ENCODE measurements at regions not wholly inside any gene's neighbourhood (a gene's known extent, or its start where the extent isn't known, plus 50 kb on each side); places are given as distances from the start of the nearest gene placed in this dataset.
"Not testable (repeated sequence)": the region's sequence is repeated elsewhere in the genome, so short reads cannot be mapped to it uniquely, and the experiment has no call there.

DNA sequence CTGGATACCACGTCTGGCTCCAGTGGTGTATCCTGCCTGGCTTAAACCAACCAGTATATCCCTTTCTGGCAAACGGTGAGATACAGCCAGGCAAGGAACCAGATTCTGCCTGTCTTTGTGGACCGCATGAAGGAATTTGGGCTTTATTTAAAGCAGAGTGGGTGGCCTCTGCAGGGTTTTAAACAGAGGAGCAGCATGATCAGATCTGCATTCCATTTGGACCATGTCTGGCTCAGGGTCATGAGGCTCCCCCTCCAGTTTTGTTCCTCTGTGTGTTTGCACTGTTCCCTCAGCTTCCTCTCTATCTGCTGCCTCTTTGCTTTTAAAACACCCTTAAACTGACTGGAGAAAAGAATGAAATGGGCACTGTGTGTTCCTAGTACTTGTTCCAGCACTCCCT, 195.0 kb downstream of the GIPC2 start:
- Histone ChIP-seq H3K4me3 (ENCODE audit: low read length) (no peak overlapping the region), H3K27ac (ENCODE audit: low read length) (no peak overlapping the region), H3K36me3 (ENCODE audit: control insufficient read depth, insufficient read depth, low read length) (no peaks in the 10 kb centered on the region), H3K9me3 (ENCODE audit: control insufficient read depth, insufficient read depth, low read length) (no peaks in the 10 kb centered on the region), H3K27me3 (ENCODE audit: control insufficient read depth, insufficient read depth, low read length) (peaks cover 33% of the 10 kb centered on the region), H3K4me1 (ENCODE audit: control insufficient read depth, insufficient read depth, low read length) (peaks cover 1% of the 10 kb centered on the region; the same call in 1 of the 2 replicates)
- no peak for DNase-seq (ENCODE audit: low read depth, low spot score)
- WGBS (ENCODE audit: insufficient coverage, insufficient read length), result no CpG with 5 or more reads among the region's 3 CpGs

DNA sequence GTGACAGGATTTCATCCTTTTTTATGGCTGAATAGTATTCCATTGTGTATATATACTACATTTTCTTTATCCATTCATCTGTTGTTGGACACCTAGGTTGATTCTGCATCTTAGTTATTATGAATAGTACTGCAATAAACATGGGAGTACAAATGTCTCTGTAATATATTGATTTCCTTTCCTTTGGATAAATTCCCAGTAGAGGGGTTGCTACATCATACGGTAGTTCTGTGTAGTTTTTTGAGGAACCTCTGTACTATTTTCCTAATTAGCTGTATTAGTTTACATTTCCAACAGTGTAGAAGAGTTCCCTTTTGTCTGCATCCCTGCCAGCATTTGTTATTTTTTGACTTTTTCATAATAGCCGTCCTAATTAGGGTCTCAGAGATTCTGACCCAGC, 201.3 kb downstream of the GIPC2 start:
- no peak overlapping the region for H3K27ac ChIP-seq (ENCODE audit: low read length)
- no peaks in the 10 kb centered on the region for H3K9me3 ChIP-seq (ENCODE audit: control insufficient read depth, insufficient read depth, low read length)
- H3K4me1 ChIP-seq (ENCODE audit: control insufficient read depth, insufficient read depth, low read length), result no peaks in the 10 kb centered on the region; the same call in 1 of the 2 replicates
- H3K27me3 ChIP-seq (ENCODE audit: control insufficient read depth, insufficient read depth, low read length), result peaks cover 5% of the 10 kb centered on the region; the same call in 1 of the 2 replicates
- H3K36me3 ChIP-seq (ENCODE audit: control insufficient read depth, insufficient read depth, low read length), result no peaks in the 10 kb centered on the region
- DNase-seq (ENCODE audit: low read depth, low spot score), result no peak
- no CpG with 5 or more reads among the region's 2 CpGs for WGBS (ENCODE audit: insufficient coverage, insufficient read length)
- H3K4me3 ChIP-seq (ENCODE audit: low read length), result no peak overlapping the region

- Histone ChIP-seq H3K27me3 (ENCODE audit: control insufficient read depth, insufficient read depth, low read length) (no peaks in the 10 kb centered on the region; the same call in 1 of the 2 replicates), H3K4me3 (ENCODE audit: low read length) (no peak overlapping the region), H3K4me1 (ENCODE audit: control insufficient read depth, insufficient read depth, low read length) (no peaks in the 10 kb centered on the region; the same call in 1 of the 2 replicates), H3K9me3 (ENCODE audit: control insufficient read depth, insufficient read depth, low read length) (no peaks in the 10 kb centered on the region), H3K36me3 (ENCODE audit: control insufficient read depth, insufficient read depth, low read length) (no peaks in the 10 kb centered on the region), H3K27ac (ENCODE audit: low read length) (no peak overlapping the region)
- WGBS (ENCODE audit: insufficient coverage, insufficient read length), result no CpG with 5 or more reads among the region's 4 CpGs
- no peak for DNase-seq (ENCODE audit: low read depth, low spot score)
Observed at GRCh38 chr1:78250201-78250600, 204.4 kb downstream of the GIPC2 start.

DNA sequence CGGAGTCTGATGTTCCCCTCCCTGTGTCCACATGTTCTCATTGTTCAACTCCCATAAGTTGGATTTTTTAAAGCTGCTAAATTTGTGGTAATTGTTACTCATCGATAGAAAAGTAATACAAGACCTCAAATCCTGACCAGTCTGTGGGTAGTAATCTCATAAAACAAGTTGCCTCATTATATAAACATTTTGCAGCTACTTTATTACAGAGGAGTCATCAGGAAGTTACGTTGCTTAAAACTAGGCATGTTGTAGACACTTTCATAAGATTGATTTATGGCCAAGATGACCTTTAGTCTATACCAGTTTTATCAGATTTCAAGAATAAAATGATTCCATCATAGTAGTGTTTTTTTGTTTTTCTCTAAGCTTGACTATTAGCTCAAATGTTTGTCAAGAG, 208.8 kb downstream of the GIPC2 start:
- no peak overlapping the region for H3K27ac ChIP-seq (ENCODE audit: low read length)
- no CpG with 5 or more reads among the region's 3 CpGs for WGBS (ENCODE audit: insufficient coverage, insufficient read length)
- no peaks in the 10 kb centered on the region; the same call in 1 of the 2 replicates for H3K4me1 ChIP-seq (ENCODE audit: control insufficient read depth, insufficient read depth, low read length)
- H3K27me3 ChIP-seq (ENCODE audit: control insufficient read depth, insufficient read depth, low read length), result no peaks in the 10 kb centered on the region; the same call in 1 of the 2 replicates
- H3K36me3 ChIP-seq (ENCODE audit: control insufficient read depth, insufficient read depth, low read length), result no peaks in the 10 kb centered on the region
- no peaks in the 10 kb centered on the region for H3K9me3 ChIP-seq (ENCODE audit: control insufficient read depth, insufficient read depth, low read length)
- DNase-seq (ENCODE audit: low read depth, low spot score), result no peak
- no peak overlapping the region for H3K4me3 ChIP-seq (ENCODE audit: low read length)

- no peak for DNase-seq (ENCODE audit: low read depth, low spot score)
- Histone ChIP-seq H3K36me3 (ENCODE audit: control insufficient read depth, insufficient read depth, low read length) (no peaks in the 10 kb centered on the region), H3K27ac (ENCODE audit: low read length) (no peak overlapping the region), H3K4me1 (ENCODE audit: control insufficient read depth, insufficient read depth, low read length) (no peaks in the 10 kb centered on the region), H3K9me3 (ENCODE audit: control insufficient read depth, insufficient read depth, low read length) (no peaks in the 10 kb centered on the region), H3K27me3 (ENCODE audit: control insufficient read depth, insufficient read depth, low read length) (no peaks in the 10 kb centered on the region; the same call in 1 of the 2 replicates), H3K4me3 (ENCODE audit: low read length) (no peak overlapping the region)
- no CpG with 5 or more reads among the region's 2 CpGs for WGBS (ENCODE audit: insufficient coverage, insufficient read length)
Observed at GRCh38 chr1:78255383-78255782, 209.6 kb downstream of the GIPC2 start.

DNA sequence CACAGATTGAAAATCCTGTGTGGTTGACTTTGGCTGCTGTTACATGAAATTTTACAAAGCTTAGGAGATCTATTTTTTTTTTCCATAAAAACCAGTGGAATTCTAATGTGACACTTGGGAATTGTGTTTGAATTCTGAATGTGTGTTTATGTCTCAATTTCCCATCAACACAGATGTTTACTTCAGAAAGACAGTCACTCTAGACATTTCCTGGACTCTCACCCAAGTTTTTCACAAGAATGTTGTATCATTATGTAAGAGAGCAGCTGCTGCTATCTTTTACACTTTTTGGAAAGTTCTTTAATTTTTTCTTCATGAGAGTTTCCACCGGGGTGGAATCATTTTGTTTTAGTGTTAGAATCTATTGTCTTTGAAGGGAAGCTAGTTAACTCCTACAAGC, 210.1 kb downstream of the GIPC2 start:
- H3K9me3 ChIP-seq (ENCODE audit: control insufficient read depth, insufficient read depth, low read length), result no peaks in the 10 kb centered on the region
- no peaks in the 10 kb centered on the region; the same call in 1 of the 2 replicates for H3K27me3 ChIP-seq (ENCODE audit: control insufficient read depth, insufficient read depth, low read length)
- H3K27ac ChIP-seq (ENCODE audit: low read length), result no peak overlapping the region
- no peak for DNase-seq (ENCODE audit: low read depth, low spot score)
- H3K4me3 ChIP-seq (ENCODE audit: low read length), result no peak overlapping the region
- H3K36me3 ChIP-seq (ENCODE audit: control insufficient read depth, insufficient read depth, low read length), result no peaks in the 10 kb centered on the region
- H3K4me1 ChIP-seq (ENCODE audit: control insufficient read depth, insufficient read depth, low read length), result no peaks in the 10 kb centered on the region
- no CpG with 5 or more reads among the region's 1 CpG for WGBS (ENCODE audit: insufficient coverage, insufficient read length)

DNA sequence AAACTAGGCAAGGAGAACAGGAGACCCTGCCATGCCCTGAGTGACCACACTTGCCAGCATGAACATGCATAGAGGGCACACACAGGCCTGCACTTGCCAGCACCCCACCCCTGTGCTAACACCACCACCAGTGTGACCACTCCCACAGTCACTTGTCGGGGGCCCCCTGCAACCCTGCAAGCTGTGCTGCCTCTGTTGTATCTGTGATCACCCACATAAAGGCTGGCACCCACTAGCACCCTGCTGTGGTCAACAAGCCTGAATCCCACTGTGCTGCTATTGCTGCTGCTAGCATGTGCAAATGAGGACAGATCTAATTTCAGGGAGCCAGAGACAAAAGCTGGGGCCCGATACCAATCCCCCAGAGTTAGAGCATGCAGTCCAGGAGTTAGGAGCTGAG, 217.7 kb downstream of the GIPC2 start:
- no peak overlapping the region for H3K4me3 ChIP-seq (ENCODE audit: low read length)
- no peak for DNase-seq (ENCODE audit: low read depth, low spot score)
- H3K36me3 ChIP-seq (ENCODE audit: control insufficient read depth, insufficient read depth, low read length), result no peaks in the 10 kb centered on the region
- H3K27ac ChIP-seq (ENCODE audit: low read length), result no peak overlapping the region
- 0 out of 2 replicates have a peak, but pooled peaks cover 2% of the 10 kb centered on the region for H3K4me1 ChIP-seq (ENCODE audit: control insufficient read depth, insufficient read depth, low read length)
- no peaks in the 10 kb centered on the region for H3K9me3 ChIP-seq (ENCODE audit: control insufficient read depth, insufficient read depth, low read length)
- no CpG with 5 or more reads among the region's 2 CpGs for WGBS (ENCODE audit: insufficient coverage, insufficient read length)
- peaks cover 1% of the 10 kb centered on the region; the same call in 1 of the 2 replicates for H3K27me3 ChIP-seq (ENCODE audit: control insufficient read depth, insufficient read depth, low read length)

DNA sequence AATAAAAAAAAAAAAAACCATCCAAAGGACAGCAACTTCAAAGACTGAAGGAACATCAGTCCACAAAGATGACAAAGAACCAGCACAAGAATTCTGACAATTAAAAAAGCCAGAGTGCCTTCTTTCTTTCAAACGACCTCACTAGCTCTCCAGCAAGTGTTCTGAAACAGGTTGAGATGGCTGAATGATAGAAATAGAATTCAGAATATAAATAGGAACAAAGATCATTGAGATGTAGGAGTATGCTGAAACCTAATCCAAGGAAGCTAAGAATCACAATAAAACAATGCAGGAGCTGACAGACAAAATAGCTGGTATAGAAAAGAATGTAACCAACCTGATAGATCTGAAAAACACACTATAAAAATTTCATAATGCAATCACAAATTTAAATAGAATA, 218.2 kb downstream of the GIPC2 start:
- H3K36me3 ChIP-seq (ENCODE audit: control insufficient read depth, insufficient read depth, low read length), result no peaks in the 10 kb centered on the region
- DNase-seq (ENCODE audit: low read depth, low spot score), result no peak
- WGBS (ENCODE audit: insufficient coverage, insufficient read length), result no CpG with 5 or more reads among the region's 1 CpG

GRCh38 chr1:78267513-78268218, 221.9 kb downstream of the GIPC2 start:
- no peak for DNase-seq (ENCODE audit: low read depth, low spot score)
- Histone ChIP-seq H3K4me1 (ENCODE audit: control insufficient read depth, insufficient read depth, low read length) (0 out of 2 replicates have a peak, but pooled peaks cover 2% of the 10 kb centered on the region), H3K27ac (ENCODE audit: low read length) (no peak overlapping the region), H3K4me3 (ENCODE audit: low read length) (no peak overlapping the region), H3K36me3 (ENCODE audit: control insufficient read depth, insufficient read depth, low read length) (no peaks in the 10 kb centered on the region), H3K9me3 (ENCODE audit: control insufficient read depth, insufficient read depth, low read length) (no peaks in the 10 kb centered on the region), H3K27me3 (ENCODE audit: control insufficient read depth, insufficient read depth, low read length) (peaks cover 5% of the 10 kb centered on the region; the same call in 1 of the 2 replicates)
- WGBS (ENCODE audit: insufficient coverage, insufficient read length), result no CpG with 5 or more reads among the region's 3 CpGs

More for the DNA sequence above, 218.2 kb downstream of the GIPC2 start:
- Histone ChIP-seq H3K4me3 (ENCODE audit: low read length) (no peak overlapping the region), H3K27ac (ENCODE audit: low read length) (no peak overlapping the region), H3K4me1 (ENCODE audit: control insufficient read depth, insufficient read depth, low read length) (0 out of 2 replicates have a peak, but pooled peaks cover 2% of the 10 kb centered on the region), H3K9me3 (ENCODE audit: control insufficient read depth, insufficient read depth, low read length) (no peaks in the 10 kb centered on the region), H3K27me3 (ENCODE audit: control insufficient read depth, insufficient read depth, low read length) (peaks cover 4% of the 10 kb centered on the region; the same call in 1 of the 2 replicates)

DNA sequence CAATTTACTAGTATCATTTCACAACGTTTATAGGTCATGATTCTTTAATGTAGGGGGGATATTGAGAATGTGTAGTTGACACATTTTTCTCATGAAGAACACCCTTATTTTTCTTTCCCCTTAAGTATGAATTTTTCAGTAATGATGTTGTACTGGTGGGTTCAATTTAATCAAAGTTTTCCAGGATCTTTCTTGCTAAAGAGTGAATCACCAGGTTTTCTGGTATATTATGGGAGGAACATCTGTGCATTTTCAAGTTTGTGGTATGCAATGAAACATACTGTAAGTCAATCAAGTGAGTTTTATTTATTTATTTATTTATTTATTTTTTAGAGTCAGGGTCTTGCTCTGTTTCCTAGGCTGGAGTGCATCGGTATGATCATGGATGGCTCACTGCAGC, 221.2 kb upstream of the PTGFR start:
- Histone ChIP-seq H3K4me3 (ENCODE audit: low read length) (no peak overlapping the region), H3K27ac (ENCODE audit: low read length) (no peak overlapping the region), H3K27me3 (ENCODE audit: control insufficient read depth, insufficient read depth, low read length) (peaks cover 5% of the 10 kb centered on the region; the same call in 1 of the 2 replicates), H3K9me3 (ENCODE audit: control insufficient read depth, insufficient read depth, low read length) (no peaks in the 10 kb centered on the region), H3K36me3 (ENCODE audit: control insufficient read depth, insufficient read depth, low read length) (no peaks in the 10 kb centered on the region), H3K4me1 (ENCODE audit: control insufficient read depth, insufficient read depth, low read length) (no peaks in the 10 kb centered on the region)
- WGBS (ENCODE audit: insufficient coverage, insufficient read length), result no CpG with 5 or more reads among the region's 2 CpGs
- DNase-seq (ENCODE audit: low read depth, low spot score), result no peak

DNA sequence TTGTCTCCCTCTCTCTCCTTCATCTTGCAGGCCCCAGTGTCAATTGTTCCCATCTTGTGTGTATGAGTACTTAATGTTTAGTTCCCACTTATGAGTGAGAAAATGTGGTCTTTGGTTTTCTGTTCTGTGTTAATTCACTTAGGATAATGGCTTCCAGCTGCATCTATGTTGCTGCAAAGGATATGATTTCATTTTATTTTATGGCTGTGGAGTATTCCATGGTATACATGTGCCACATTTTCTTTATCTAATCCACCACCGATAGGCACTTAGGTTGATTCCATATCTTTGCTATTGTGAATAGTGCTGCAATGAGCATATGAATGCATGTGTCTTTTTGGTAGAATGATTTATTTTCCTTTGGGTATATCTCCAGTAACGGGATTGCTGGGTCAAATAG, 219.4 kb upstream of the PTGFR start:
- not testable (repeated sequence) for DNase-seq (ENCODE audit: low read depth, low spot score)
- WGBS (ENCODE audit: insufficient coverage, insufficient read length), result no CpG with 5 or more reads among the region's 2 CpGs

More for the DNA sequence above, 219.4 kb upstream of the PTGFR start:
- H3K4me1 ChIP-seq (ENCODE audit: control insufficient read depth, insufficient read depth, low read length); H3K27ac ChIP-seq (ENCODE audit: low read length); H3K36me3 ChIP-seq (ENCODE audit: control insufficient read depth, insufficient read depth, low read length); H3K4me3 ChIP-seq (ENCODE audit: low read length); H3K9me3 ChIP-seq (ENCODE audit: control insufficient read depth, insufficient read depth, low read length); H3K27me3 ChIP-seq (ENCODE audit: control insufficient read depth, insufficient read depth, low read length): not testable (repeated sequence)

Measured in iPS DF 6.9 (cell line).